HCT116 (cell line): ENCODE measurements at regions not wholly inside any gene's neighbourhood (a gene's known extent, or its start where the extent isn't known, plus 50 kb on each side); places are given as distances from the start of the nearest gene placed in this dataset.

ENCODE experiments used
- ATAC-seq: fragments of 200-7000 bp; cut with Tn5 transposase; 2 replicates; pipeline ENCODE4 v1.9.1; 2020; ENCODE audit warnings: mild to moderate bottlenecking, moderate library complexity
- BruUV-seq: library from RNA; stranded (reverse); fragments of 400-500 nt; replicated peaks from 2 replicates; lab custom pipeline; 2021; lab: Mats Ljungman, UMichigan
- CTCF ChIA-PET: fragments of 300-600 bp; sonication (Branson Sonifier 250); formaldehyde crosslinking; loops from one replicate; lab custom pipeline; 2021; ENCODE audit warnings: antibody characterized with exemption; lab: Charles Lee
- POLR2A ChIA-PET: fragments of 300-600, 350-600 bp; sonication (Branson Sonifier 250); formaldehyde crosslinking; loops from one replicate; lab custom pipeline; 2021; ENCODE audit warnings: antibody characterized with exemption; lab: Charles Lee
- RAD21 ChIA-PET, 2 experiments: fragments of 300-600 bp; sonication (Branson Sonifier 250); formaldehyde crosslinking; loops; one replicate each; lab custom pipeline; 2023; ENCODE audit warnings: low total read pairs in 2 of 2; ENCODE audit not compliant: uncharacterized antibody in 2 of 2, unreplicated experiment in 2 of 2, low non-redundant PET in 1 of 2; lab: Charles Lee
- DNase-seq: peaks from one replicate; pipeline ENCODE4 v3.0.0-alpha.2; 2010; ENCODE audit warnings: low read depth, low spot score
- H2AFZ ChIP-seq: fragments of 200-600 bp; shearing (Covaris generic), sonication (generic); 2 replicates; pipeline ENCODE4 v1.6.1; 2017; ENCODE audit warnings: low read depth, mixed run types, mixed read lengths, antibody characterized with exemption, low read length; ENCODE audit not compliant: poor library complexity, severe bottlenecking
- H3K27ac ChIP-seq: 2 replicates; pipeline ENCODE4 v1.5.1; 2012; ENCODE audit warnings: low read depth, low read length
- H3K27me3 ChIP-seq: fragments of 200-600 bp; sonication (generic); 2 replicates; pipeline ENCODE4 v1.6.1; 2016; ENCODE audit warnings: mixed run types, low read length, mixed read lengths; ENCODE audit not compliant: insufficient read depth
- H3K36me3 ChIP-seq, 2 experiments: fragments of 200-500 bp in 1 of 2; fragments of 200-600 bp in 1 of 2; sonication (Bioruptor generic) in 1 of 2; sonication (generic) in 1 of 2; 2 replicates each; pipeline versions ENCODE4 v1.5.1 to v1.6.1; 2014 to 2016; ENCODE audit warnings: low read length in 2 of 2, inconsistent platforms in 1 of 2, mixed read lengths in 1 of 2, mixed run types in 1 of 2; ENCODE audit not compliant: insufficient read depth in 2 of 2, control insufficient read depth in 1 of 2
- H3K4me1 ChIP-seq, 2 experiments: fragments of 200-600 bp in 1 of 2; sonication (generic) in 1 of 2; 2 replicates each; pipeline versions ENCODE4 v1.5.1 to v1.6.1; 2012 to 2017; ENCODE audit warnings: low read length in 2 of 2, inconsistent platforms in 1 of 2, mild to moderate bottlenecking in 1 of 2, mixed read lengths in 1 of 2, mixed run types in 1 of 2, moderate library complexity in 1 of 2; ENCODE audit not compliant: insufficient read depth in 2 of 2, control insufficient read depth in 1 of 2
- H3K4me2 ChIP-seq: fragments of 200-600 bp; sonication (generic); 2 replicates; pipeline ENCODE4 v1.6.1; 2017; ENCODE audit warnings: mixed run types, low read length, mixed read lengths
- H3K4me3 ChIP-seq, 2 experiments: fragments of 200-600 bp in 1 of 2; sonication (generic) in 1 of 2; replicated peaks in 1 of 2; 2 replicates each; pipeline ENCODE4 v1.5.1; 2011 to 2016; ENCODE audit warnings: low read length in 2 of 2, control low read depth in 1 of 2, low read depth in 1 of 2, mild to moderate bottlenecking in 1 of 2, mixed read lengths in 1 of 2, mixed run types in 1 of 2
- H3K79me2 ChIP-seq: fragments of 200-600 bp; sonication (generic); 2 replicates; pipeline ENCODE4 v1.6.1; 2017; ENCODE audit warnings: mild to moderate bottlenecking, mixed run types, low read length, moderate library complexity, mixed read lengths; ENCODE audit not compliant: insufficient read depth
- H3K9ac ChIP-seq: fragments of 200-600 bp; sonication (generic); 2 replicates; pipeline ENCODE4 v1.6.1; 2016; ENCODE audit warnings: low read length, mixed read lengths
- H3K9me2 ChIP-seq: fragments of 200-600 bp; sonication (generic), shearing (Covaris generic); 2 replicates; pipeline ENCODE4 v1.6.1; 2017; ENCODE audit warnings: mixed run types, mild to moderate bottlenecking, moderate library complexity; ENCODE audit not compliant: insufficient read depth
- H3K9me3 ChIP-seq, 2 experiments: fragments of 200-500 bp in 1 of 2; fragments of 200-600 bp in 1 of 2; sonication (Bioruptor generic) in 1 of 2; sonication (generic) in 1 of 2; 2 replicates each; pipeline ENCODE4 v1.6.1; 2014 to 2017; ENCODE audit warnings: low read length in 2 of 2, mixed read lengths in 2 of 2, inconsistent platforms in 1 of 2, low read depth in 1 of 2, mild to moderate bottlenecking in 1 of 2, mixed run types in 1 of 2, moderate library complexity in 1 of 2; ENCODE audit not compliant: control insufficient read depth in 1 of 2, insufficient read depth in 1 of 2
- H4K20me1 ChIP-seq: fragments of 200-600 bp; sonication (generic), shearing (Covaris generic); 2 replicates; pipeline ENCODE4 v1.6.1; 2017; ENCODE audit warnings: mixed run types, mild to moderate bottlenecking, moderate library complexity; ENCODE audit not compliant: insufficient read depth
- CBX3 ChIP-seq: IDR thresholded peaks from 2 replicates; pipeline ENCODE4 v1.6.1; 2012; ENCODE audit warnings: low read depth
- CEBPB ChIP-seq: IDR thresholded peaks from 2 replicates; pipeline ENCODE4 v1.6.1; 2012; ENCODE audit warnings: low read depth
- CTCF ChIP-seq, 3 experiments: fragments of 200-600 bp in 1 of 3; sonication (generic) in 1 of 3; IDR thresholded peaks in 2 of 3; conservative IDR thresholded peaks in 1 of 3; 2 replicates each; pipeline ENCODE4 v1.5.1; 2012 to 2017; ENCODE audit warnings: low read depth in 2 of 3, low read length in 2 of 3, antibody characterized with exemption in 1 of 3, borderline replicate concordance in 1 of 3, control low read depth in 1 of 3, mild to moderate bottlenecking in 1 of 3, mixed read lengths in 1 of 3, mixed run types in 1 of 3, moderate library complexity in 1 of 3; ENCODE audit not compliant: insufficient read depth in 1 of 3
- ELF1 ChIP-seq: IDR thresholded peaks from 2 replicates; pipeline ENCODE4 v1.6.1; 2012; ENCODE audit warnings: low read depth, borderline replicate concordance
- EZH2 ChIP-seq: fragments of 200-600 bp; sonication (generic); IDR thresholded peaks from 2 replicates; pipeline ENCODE4 v1.6.1; 2017; ENCODE audit warnings: antibody characterized with exemption, mixed run types
- EZH2phosphoT487 ChIP-seq: fragments of 200-600 bp; IDR thresholded peaks from 2 replicates; pipeline ENCODE4 v1.6.1; 2018; ENCODE audit warnings: antibody characterized with exemption, borderline replicate concordance
- FOSL1 ChIP-seq: IDR thresholded peaks from 2 replicates; pipeline ENCODE4 v1.6.1; 2012; ENCODE audit warnings: low read depth
- POLR2A ChIP-seq: IDR thresholded peaks from 2 replicates; pipeline ENCODE4 v1.7.0; 2011; ENCODE audit warnings: borderline replicate concordance; ENCODE audit not compliant: insufficient read depth, insufficient read length; ENCODE audit errors: extremely low read depth
- RAD21 ChIP-seq: IDR thresholded peaks from 2 replicates; pipeline ENCODE4 v1.6.1; 2012; ENCODE audit warnings: low read depth, mild to moderate bottlenecking
- REST ChIP-seq: IDR thresholded peaks from 2 replicates; pipeline ENCODE4 v1.6.1; 2012; ENCODE audit warnings: low read depth
- SP1 ChIP-seq: IDR thresholded peaks from 2 replicates; pipeline ENCODE4 v1.6.1; 2012; ENCODE audit warnings: low read depth
- SRF ChIP-seq: IDR thresholded peaks from 2 replicates; pipeline ENCODE4 v1.6.1; 2012; ENCODE audit warnings: low read depth
- TCF7L2 ChIP-seq: IDR thresholded peaks from 2 replicates; pipeline ENCODE4 v1.7.0; 2011; ENCODE audit warnings: borderline replicate concordance, inconsistent platforms; ENCODE audit not compliant: insufficient read depth, insufficient read length; ENCODE audit errors: extremely low read depth
- YY1 ChIP-seq: IDR thresholded peaks from 2 replicates; pipeline ENCODE4 v1.6.1; 2011; ENCODE audit warnings: low read length, low read depth, moderate library complexity, mild to moderate bottlenecking; ENCODE audit not compliant: insufficient replicate concordance; ENCODE audit errors: extremely low read depth
- ZBTB33 ChIP-seq: IDR thresholded peaks from 2 replicates; pipeline ENCODE4 v1.6.1; 2011; ENCODE audit warnings: mild to moderate bottlenecking, low read length, moderate library complexity; ENCODE audit not compliant: insufficient replicate concordance; ENCODE audit errors: extremely low read depth
- ZFX ChIP-seq: fragments of 450-650 bp; IDR thresholded peaks from 2 replicates; pipeline ENCODE4 v1.6.1; 2017
- ZNF274 ChIP-seq: fragments of 200-500 bp; sonication (Bioruptor generic); IDR thresholded peaks from 2 replicates; pipeline ENCODE4 v1.6.1; 2014; ENCODE audit warnings: mild to moderate bottlenecking, low read depth, low read length, inconsistent platforms
- intact Hi-C: fragments of 100-400 bp; cut with micrococcal nuclease; formaldehyde crosslinking; loops from 2 replicates; pipeline ENCODE4 v1.10.0; 2022

DNA sequence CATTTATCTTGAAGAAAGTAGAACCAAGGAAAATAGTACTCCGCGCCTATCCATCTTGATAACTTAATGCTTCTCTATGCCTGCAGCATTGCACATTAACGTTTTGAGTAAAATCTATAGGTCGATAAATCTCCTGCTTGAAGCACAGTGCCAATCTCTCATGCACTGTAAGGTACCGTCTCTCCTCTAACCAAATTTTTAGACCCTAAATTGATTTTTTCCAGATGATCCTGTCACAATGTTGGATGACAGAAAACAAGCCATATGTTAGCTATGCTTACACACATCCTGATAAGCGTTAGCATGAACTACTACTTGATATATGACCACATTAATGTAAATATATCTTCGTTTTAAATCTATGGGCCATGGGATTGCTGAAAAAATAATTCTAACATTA is 723.8 kb upstream of the CDH6 start:
- ChIA-PET RAD21 (no interaction called here), CTCF (no interaction called here), POLR2A (no interaction called here)
- H3K4me2 ChIP-seq, result no peak overlapping the region
- no peak for ATAC-seq
- H3K4me1 ChIP-seq, result no peaks in the 10 kb centered on the region
- H2AFZ ChIP-seq, result no peak overlapping the region
- H4K20me1 ChIP-seq, result no peaks in the 10 kb centered on the region
- BruUV-seq, result no TSS peak
- no peak overlapping the region for H3K9ac ChIP-seq
- H3K4me3 ChIP-seq, result no peak overlapping the region
- no peak for DNase-seq
- H3K27ac ChIP-seq, result no peak overlapping the region
- H3K36me3 ChIP-seq, result no peaks in the 10 kb centered on the region
- H3K9me3 ChIP-seq, result peaks cover 20 to 22% of the 10 kb centered on the region in 2 experiments; a peak in 3 of 4 replicates
- no peaks in the 10 kb centered on the region for H3K9me2 ChIP-seq
- no peaks in the 10 kb centered on the region for H3K79me2 ChIP-seq
- no peaks in the 10 kb centered on the region for H3K27me3 ChIP-seq
- intact Hi-C loops, result no loop called here
- TF ChIP-seq ELF1 (no peak), ZFX (no peak), EZH2 (no peak), ZNF274 (no peak), POLR2A (no peak), CEBPB (no peak), TCF7L2 (no peak), YY1 (no peak), CTCF (IDR thresholded peaks at IDR 0.05 in 2 of 3, conservative IDR thresholded peaks at IDR 0.05 in 1 of 3; ENCODE audit: borderline replicate concordance in 1 of 3, insufficient read depth in 1 of 3, low read depth in 2 of 3, low read length in 2 of 3) (no peak), RAD21 (no peak), ZBTB33 (no peak), SRF (no peak), CBX3 (no peak), FOSL1 (no peak), EZH2phosphoT487 (no peak), REST (no peak), SP1 (no peak)
